ENCODE measurements at regions not wholly inside any gene's neighbourhood (a gene's known extent, or its start where the extent isn't known, plus 50 kb on each side); places are given as distances from the start of the nearest gene placed in this dataset.
"Not testable (repeated sequence)": the region's sequence is repeated elsewhere in the genome, so short reads cannot be mapped to it uniquely, and the experiment has no call there.

DNA sequence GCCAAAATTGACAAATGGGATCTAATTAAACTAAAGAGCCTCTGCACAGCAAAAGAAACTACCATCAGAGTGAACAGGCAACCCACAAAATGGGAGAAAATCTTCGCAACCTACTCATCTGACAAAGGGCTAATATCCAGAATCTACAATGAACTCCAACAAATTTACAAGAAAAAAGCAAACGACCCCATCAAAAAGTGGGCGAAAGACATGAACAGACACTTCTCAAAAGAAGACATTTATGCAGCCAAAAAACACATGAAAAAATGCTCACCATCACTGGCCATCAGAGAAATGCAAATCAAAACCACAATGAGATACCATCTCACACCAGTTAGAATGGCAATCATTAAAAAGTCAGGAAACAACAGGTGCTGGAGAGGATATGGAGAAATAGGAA lies 261.4 kb upstream of the HNRNPA3 start:
- TF ChIP-seq, protein P1, sequence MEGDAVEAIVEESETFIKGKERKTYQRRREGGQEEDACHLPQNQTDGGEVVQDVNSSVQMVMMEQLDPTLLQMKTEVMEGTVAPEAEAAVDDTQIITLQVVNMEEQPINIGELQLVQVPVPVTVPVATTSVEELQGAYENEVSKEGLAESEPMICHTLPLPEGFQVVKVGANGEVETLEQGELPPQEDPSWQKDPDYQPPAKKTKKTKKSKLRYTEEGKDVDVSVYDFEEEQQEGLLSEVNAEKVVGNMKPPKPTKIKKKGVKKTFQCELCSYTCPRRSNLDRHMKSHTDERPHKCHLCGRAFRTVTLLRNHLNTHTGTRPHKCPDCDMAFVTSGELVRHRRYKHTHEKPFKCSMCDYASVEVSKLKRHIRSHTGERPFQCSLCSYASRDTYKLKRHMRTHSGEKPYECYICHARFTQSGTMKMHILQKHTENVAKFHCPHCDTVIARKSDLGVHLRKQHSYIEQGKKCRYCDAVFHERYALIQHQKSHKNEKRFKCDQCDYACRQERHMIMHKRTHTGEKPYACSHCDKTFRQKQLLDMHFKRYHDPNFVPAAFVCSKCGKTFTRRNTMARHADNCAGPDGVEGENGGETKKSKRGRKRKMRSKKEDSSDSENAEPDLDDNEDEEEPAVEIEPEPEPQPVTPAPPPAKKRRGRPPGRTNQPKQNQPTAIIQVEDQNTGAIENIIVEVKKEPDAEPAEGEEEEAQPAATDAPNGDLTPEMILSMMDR (IDR thresholded peaks at IDR 0.05; ENCODE audit: poor library complexity) = not testable (repeated sequence)
- TF ChIP-seq EZH2phosphoT487 (IDR thresholded peaks at IDR 0.05; ENCODE audit: low read depth, severe bottlenecking, unreplicated experiment); EZH2 (IDR thresholded peaks at IDR 0.05; ENCODE audit: borderline replicate concordance): not testable (repeated sequence)
